Inflammatory macrophage (primary cell): ENCODE measurements at regions not wholly inside any gene's neighbourhood (a gene's known extent, or its start where the extent isn't known, plus 50 kb on each side); places are given as distances from the start of the nearest gene placed in this dataset.

Source experiments
- DNase-seq, 2 donors: peaks; one replicate each; pipeline ENCODE4 v3.0.0-alpha.2; 2020 to 2022

DNA sequence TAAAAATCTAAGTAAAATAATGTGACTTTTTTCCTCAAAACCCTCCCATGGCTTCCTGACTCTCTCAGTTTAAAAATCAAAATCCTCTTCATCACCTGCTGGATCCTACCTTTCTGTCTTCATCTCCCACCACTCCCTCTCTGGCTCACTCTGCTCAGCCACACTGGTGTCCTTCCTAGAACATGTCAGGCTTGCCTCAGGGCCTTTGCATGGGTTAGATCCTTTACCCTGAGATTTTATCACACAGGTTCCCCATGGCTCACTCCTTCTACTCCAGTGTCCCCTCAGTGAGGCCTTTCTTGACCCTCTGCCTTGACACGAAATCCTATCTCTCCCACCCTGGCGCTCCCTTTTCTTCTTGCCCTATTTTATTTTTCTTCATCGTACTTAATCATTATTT, 141.8 kb downstream of the RPL22L1 start:
- DNase-seq: no peak

DNA sequence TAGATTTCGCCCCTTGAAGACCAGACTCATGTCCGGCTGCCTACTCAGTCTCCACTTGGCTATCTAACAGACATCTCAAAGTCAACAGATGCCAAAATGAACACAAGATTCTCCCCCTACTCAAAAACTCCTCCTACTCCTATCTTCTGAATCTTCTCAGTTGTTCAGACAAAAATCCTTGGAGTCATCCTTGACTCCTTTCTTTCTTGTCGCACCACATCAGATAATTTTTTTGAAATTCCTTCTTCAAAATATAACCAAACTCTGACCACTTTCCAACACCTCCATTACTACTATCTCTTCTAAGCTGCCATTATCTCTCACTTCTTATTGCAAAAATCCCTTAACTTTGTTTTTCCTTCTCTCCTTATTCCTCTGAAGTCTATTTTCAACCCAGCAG, 141.9 kb upstream of the SLC7A14 start:
- no peak for DNase-seq

DNA sequence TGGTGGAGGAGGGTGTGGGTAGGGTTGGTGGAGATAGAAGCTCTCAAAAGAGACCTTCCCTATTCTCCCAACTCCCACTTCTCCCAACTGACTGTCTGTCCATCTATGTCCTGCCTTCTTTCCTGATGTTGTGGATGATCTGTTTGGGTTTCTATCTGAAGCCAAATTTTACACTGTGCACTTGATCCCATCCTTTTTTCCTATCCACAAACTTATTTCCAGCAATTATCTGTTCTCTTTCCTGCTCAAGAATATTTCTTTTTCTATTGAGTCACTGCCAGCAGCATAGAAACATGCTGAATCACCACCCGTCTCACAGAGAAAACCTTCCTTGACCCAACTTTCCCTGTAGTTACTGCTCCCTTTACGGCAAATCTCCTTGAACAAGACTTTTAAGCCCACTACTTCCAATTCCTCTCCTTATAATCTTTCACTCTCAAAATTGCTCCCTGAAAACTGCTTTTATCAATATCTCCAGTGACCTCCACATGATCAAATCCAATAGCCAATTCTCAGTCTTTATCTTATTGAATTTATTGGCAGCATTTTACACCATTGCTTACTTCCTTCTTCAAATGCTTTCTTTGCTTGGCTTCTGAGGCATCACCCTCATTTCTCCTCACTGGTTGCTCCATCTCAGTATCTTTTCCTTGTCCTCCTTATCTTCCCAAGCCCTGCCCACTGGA, 141.2 kb upstream of the SLC7A14 start:
- DNase-seq: no peak

DNA sequence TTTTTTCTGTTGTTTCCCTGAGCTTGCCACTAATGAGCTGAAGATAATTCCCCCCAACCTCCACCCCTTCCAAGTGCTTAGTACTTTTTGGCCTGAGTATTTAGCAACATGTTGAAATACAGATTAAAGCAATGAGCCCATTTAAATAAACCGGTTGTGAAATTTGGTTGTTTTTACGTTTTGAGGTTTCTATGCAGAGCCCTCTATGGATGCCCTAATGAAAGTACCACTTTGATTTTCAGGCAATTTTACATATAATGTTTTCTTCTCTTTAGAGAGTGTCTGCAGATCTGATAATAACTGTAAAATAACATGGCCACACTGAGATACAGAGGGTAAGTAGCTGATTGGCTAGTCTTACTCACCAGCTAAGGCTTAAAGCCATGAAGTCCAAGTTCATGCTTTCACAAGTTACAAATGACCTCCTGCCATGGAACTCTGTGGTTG, 139.4 kb upstream of the SLC7A14 start:
- DNase-seq: no peak

DNA sequence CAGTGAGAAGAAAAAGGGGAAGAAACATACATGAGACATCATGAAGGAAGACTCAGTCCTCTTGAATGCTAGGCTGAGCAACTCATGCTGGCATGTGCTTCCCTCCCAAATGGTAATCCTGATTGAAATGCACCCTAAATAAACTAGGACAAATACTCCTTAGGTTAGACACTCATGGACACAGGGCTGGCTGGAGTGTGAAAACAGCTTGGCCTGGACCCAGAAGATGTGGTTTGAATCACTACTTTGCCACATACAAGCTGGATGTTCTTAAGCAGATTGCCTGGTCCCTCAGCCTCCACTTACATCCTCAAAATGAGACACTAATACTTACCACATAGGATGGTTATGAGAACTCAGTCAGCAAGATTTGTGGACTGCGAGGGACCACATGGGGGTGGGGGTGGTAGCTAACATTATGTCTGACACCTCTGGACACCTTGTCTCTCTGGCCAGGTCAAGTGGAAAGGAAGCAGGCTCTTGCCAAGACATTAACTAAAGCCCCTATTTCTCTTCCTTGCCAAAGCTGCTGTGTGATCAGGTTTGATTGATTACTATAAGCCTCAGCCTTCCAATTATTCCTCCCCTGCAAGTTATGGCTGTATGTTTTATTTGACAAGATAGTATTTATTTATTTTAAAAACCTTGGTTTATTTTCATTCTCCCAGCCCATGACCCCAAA, 138.9 kb upstream of the SLC7A14 start:
- no peak for DNase-seq

DNA sequence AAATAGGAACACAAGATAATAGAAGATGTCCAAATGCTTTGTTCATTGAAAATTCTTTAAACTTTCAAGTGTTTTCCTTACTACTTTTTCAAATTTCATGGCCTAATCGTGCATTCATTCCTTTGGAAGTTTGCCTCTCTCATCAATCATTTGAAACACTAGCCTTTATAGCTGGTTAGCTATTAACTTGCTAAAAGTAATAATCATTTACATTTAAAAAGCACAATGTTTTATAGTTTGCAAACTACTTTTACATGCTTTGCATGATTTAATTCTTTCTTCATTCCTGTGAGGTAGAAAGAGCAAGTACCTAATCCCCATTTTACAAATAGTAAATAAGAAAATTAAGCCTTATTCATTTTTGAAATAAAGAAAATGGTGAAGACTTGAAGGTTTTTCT, 137.4 kb upstream of the SLC7A14 start:
- no peak for DNase-seq

DNA sequence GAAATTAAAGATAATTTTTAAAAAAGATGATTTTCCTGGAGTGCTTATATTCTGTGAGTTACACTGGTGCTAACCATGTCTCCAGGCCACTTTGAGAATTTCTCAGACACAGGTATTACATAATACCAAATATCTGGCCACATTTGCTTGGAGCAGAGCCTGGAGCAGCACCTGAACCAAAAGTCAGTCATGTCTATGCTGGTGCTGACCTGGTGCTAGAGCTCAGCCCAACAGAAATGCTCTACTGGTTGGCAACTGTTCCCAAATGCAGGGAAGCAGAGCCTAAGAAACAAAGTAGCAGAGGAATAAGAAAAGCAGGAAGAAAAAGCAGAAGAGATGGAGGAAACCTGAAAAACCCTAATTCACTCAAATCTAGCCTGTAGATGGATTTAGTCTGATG, 135.7 kb upstream of the SLC7A14 start:
- no peak for DNase-seq

DNA sequence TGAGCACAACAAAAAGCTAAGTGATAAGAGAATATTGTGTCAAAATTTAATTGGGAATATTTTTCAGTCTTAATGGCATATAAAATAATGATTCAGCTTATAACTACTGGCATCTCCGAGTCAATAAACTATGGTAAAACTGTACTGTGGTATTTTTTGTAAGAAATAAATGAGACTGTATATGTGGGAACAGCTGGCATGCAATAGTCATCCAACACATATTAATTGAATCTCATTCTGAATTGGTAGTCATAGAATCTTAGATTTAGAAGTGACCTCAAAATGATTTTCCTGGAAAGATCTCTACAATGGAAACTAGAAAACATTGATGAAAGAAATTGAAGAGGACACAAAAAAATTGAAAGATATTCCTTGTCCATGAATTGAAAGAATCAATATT, 133.4 kb upstream of the SLC7A14 start:
- no peak for DNase-seq

DNA sequence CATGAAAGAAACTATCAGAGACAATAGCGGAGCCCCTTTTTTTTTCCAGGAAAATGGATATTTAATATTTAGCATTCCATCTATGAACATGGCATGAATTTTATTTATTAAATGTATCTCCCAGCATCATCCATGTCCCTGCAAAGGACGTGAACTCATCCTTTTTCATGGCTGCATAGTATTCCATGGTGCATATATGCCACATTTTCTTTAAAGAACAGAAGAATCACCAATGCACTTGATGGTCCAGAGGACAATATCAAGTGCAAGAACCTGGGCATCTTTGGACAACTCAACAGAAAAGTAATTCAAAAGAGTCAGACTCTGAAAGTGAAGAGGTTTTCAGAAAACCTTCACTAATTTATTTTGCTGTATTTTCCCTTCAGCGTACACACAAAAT, 133.0 kb upstream of the SLC7A14 start:
- no peak for DNase-seq

DNA sequence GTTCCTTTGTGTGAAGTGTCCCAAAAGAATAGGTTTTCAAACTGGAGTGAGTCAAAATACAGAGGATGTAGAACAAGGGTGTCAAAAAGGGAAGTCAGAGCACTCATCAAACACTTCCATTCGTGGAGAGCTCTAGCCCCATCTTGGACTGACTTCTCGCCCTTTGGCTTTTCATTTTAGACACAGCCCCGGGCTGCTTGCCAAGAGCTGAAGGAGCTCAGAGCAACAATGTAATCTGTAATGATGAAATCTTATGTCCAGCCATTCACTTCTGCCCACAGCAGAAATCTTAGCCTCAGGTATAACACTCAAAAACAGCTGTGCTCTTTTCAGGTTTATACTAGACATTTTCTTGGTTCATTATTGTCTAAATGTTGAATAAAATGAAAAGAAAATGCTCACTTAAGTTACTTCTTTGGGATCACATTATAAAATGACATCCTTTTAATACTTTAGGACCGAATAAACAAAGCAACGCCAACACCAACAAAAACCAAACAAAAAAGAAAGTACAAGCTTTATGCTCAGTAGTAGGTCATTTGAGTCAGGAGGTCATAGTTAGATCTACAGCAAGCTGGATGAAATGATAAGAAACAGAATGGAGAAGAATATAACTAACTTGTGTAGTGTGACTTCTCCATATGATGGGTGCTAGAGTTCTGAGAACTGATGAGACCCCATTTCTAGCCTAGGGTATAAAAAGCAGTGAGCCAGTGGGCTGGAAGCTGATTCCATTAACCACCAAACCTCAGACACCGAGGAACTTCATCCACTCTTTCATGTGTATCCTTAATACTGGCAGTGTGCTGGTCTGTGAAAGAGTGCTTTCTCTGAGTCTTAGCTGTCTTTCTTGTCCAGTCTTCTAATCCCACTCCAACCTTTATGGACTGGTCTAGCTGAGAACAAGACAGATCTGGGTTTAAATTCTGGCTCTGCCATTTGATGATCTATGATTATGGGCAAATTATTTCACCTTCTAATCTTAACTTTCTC, 131.8 kb upstream of the SLC7A14 start:
- DNase-seq: no peak

DNA sequence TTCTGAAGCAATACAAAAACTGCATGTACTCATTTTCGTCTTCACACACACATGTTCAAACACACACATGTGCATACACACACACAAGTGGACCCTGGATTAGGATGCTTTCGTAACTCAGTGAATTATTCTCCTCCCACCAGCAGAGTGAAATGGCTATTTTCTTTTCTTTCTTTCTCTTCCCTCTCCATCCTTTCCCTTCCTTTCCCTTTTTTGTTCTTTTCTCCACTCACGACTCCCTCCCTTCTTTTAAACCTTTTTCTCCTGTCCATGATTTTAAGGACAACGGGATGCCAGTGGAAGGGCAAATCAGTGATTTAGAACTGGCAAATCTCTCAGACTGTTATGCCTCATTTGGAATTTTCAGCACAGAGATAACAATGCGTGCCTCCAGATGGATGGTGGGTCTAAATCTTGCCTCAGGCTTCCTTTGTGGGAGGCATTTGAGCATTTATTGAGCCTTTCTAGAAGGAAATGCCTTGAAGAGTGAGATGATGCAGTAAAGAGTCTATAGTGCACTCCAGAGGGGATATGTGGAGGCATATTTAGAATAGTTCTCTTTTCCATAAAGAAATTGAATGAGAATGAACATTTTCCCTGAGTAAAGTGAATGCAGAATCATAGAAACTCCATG, 130.4 kb upstream of the SLC7A14 start:
- DNase-seq: no peak

DNA sequence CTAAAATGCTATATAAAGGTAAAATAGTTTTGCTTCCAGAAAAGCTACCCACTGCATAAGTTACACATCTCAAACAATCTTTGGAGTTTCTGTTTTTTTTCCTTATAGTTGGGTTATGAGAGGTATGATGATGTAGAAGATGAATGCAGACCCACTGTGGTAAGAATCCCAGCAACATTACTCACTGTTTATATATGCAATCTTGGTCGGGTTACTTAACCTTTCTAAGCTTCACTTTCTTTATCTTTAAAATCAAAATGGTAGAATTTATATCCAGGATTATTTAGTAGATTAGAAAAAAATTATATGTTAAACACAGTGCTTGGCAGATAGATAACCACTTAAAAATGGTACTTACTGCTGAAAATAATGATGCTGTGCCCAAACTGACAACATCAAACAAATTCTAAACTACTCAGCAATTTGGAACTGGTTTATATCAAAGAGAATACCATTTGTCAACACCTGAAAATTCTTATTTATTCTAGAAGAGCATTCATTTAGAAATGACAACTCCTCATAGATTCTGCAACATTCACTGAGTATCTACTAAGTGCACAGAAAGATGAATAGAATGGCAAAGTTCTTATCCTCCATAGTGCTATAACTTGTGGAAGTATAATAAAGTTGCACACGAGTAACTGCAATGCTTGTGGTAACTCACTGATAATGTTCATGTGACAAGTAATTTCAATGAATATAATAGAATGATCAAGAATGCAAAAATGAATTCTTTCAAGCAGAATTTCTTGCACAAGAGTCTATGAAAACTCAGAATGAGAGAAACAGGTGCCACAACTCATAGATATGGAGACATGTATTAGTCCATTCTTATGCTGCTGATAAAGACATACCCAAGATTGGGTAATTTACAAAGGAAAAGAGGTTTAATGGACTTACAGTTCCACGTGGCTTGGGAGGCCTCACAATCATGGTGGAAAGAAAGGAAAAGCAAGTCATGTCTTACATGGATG, 129.0 kb upstream of the SLC7A14 start:
- no peak for DNase-seq

DNA sequence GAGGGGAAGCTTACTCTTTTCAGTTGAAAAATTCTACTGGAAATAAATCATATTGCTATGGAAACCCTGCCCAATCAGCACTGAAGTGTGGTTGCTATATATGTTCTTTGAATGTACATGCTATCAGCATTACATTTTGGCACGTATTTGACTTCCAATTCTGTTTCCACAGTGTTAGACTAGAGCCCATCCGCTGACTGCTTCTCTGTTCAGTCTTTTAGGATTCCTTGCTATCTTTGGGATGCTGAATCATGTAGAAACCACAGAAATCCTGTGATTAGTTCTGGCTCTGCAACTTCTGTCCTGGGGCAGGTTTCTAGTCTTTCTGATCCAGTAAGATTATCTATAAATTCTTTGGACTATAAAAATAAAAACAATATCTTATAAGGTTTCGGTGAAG, 128.2 kb upstream of the SLC7A14 start:
- DNase-seq: no peak

DNA sequence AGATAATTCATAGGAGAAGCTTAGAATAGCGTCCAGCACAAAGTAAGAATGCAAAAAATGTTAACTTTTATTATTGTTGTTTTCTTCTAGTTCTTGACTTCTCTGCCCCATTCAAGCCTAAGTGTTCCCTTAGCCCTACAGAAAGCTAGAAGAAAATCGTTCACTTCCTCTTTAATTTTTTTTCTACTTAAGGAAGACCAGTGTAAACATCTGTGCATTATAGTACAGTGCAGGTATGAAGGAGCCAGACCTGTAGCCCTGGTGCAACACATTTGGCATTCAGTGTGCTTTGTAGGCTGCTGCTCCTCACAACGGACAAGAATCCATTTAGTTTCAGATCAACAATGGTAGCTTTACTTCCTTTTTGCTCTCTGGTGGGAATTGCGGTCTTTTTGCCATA, 127.8 kb upstream of the SLC7A14 start:
- no peak for DNase-seq

DNA sequence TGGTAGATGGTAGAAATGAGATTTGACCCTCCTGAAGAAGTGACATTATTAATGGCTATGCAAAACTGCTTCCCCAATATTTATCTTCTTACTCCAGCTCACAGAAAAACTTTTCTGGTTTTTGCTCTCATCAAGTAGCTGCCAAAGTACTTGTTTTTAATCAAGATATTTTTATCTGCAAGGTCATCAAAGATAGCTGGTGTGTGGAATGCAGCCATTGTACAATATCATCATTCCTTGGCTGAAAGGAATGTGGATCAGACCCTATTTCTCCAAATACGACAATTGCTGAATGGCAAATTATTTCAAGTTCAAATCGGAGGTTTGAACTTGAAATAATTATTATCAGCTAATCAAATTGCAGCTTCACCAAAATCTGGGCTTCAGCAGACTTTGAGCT, 126.9 kb upstream of the SLC7A14 start:
- no peak for DNase-seq

DNA sequence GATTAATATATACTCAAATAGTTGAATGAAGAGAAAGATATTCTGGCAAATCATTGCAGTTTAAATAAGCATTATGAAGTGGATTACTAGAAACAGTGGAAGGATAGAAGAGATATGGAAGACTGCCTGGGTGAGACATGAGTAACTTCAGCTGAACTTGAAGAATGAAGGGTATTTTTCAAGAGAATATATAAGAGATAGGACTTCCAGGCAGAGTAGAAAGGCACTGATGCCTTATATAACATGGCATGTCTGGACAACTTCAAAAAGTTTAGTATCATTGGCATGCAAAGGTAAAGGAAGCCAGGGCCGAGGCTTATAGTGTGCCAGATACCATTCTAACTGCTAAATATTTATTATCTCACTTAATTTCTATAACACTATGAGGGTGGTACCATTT, 126.5 kb upstream of the SLC7A14 start:
- no peak for DNase-seq

DNA sequence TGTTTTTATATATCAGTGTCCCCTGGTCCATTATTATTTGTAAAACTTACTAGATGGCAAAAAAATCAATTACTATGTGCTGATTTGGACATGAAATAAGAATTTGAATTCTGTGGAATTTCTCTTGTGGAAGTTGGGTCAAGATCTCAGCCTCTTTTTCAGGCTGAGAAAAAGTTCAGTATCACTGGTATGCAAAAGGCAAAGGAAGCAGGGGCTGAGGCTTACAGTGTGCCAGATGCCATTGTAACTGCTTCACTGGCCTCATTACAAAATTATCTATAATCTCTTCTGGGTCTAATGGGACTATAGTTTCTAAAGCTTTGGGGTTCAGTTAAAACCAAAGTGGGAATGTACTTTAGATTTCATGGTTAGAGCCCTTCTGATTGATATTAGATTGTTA, 125.9 kb upstream of the SLC7A14 start:
- no peak for DNase-seq

DNA sequence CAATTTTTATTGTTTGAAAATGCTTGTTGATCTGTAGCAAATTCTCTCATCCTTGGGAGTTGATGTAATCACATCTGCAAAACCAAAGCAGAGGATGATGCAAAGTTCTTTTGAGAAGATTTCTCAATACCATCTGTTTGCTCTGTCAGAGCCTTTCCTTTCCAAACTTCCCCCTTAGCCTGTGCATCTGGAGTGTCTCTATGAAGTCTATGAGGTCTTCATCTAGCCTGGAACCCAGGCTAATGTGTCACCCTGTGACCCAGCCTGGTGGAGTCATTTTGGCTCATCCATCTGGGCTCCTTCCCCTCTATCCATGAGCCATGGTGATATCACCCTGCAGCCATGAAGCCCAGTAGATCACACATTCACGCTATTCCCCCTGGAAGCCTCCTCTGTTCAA, 123.2 kb upstream of the SLC7A14 start:
- peak; percentile 43 to 52 for DNase-seq

DNA sequence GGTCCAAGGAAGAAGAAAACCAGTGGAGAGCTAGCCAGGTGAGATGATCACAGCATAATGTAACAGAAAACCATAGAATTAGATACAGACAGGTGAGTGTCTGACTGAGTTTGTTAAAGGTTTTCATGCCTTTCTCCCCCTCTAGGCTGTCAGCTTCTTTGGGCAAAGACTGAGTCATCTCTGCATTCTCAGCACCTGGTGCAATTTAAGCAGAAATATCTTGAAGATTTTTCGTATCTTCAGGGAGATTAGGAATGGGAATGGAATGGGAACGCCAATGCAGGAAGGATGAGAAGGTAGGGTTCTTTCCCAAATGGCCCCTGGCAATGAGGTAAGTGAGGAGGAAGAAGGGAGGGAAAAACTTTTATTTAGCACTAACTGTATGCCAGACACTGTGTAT, 122.0 kb upstream of the SLC7A14 start:
- DNase-seq: no peak

DNA sequence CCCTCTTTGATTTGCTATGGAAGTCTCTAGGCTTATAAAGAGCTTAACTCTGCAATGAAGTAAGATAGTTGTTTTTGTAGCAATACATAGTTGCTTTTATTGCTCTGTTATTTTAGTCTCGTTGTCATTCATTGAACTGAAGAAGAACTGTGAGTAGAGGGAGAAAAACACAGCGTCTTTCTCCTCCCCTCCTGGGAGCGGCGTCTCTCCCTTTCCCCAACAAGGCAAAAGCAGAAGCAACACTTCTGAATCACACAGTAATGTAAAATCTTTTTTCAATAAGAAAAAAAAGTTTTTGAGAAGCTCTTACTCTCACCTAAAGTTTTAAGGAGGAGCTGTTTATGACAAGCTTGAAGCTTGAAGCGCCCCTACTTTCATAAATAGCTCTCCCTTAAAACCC, 119.3 kb upstream of the SLC7A14 start:
- no peak for DNase-seq

DNA sequence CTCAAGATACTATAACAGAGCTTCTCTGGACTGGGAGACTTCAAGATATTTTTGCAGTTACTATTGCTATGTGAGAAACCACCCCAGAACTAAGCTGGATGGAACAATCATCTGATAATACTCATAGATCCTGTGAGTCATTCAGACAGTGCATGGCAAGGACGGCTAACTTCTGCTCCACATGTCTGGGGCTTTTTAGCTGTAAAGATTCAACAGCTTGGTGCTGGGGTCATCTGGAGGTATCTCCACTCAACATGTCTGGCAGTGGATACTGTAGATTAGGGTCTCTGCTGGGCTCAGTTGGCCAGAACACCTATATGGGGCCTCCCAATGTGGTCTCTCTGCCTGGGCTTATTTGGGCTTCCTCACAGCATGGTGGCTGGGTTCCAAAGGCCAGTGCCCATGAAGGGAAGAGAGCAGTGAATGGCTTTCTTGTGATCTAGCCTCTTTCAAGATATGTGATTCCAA, 117.3 kb upstream of the SLC7A14 start:
- DNase-seq: no peak
